ENCODE measurements at regions not wholly inside any gene's neighbourhood (a gene's known extent, or its start where the extent isn't known, plus 50 kb on each side); places are given as distances from the start of the nearest gene placed in this dataset.

DNA sequence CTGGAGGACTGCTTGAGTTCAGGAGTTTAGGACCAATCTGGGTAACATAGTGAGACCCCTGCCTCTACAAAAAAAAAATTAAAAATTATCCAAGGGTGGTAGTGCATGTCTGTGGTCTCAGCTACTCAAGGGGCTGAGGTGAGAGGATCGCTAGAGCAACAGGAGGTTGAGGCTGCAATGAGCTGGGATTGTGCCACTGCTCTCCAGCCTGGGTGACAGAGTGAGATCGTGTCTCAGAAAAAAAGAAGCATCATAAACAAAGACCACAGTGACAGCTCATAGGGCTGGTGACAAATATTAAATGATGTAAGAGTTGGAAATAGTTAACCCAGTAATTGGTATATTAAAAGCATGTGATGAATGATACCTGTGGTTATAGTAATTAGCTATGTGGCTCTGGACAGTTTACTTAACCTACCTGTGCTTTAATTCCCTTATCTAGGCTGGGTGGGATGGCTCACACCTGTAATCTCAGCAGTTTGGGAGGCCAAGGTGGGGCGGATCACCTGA, 68.0 kb downstream of the GSC start:
- TF ChIP-seq POLR2AphosphoS5 (IDR thresholded peaks at IDR 0.05), result no peak
- no peak for TF ChIP-seq POLR2A (IDR thresholded peaks at IDR 0.05)
- TF ChIP-seq, protein P1, sequence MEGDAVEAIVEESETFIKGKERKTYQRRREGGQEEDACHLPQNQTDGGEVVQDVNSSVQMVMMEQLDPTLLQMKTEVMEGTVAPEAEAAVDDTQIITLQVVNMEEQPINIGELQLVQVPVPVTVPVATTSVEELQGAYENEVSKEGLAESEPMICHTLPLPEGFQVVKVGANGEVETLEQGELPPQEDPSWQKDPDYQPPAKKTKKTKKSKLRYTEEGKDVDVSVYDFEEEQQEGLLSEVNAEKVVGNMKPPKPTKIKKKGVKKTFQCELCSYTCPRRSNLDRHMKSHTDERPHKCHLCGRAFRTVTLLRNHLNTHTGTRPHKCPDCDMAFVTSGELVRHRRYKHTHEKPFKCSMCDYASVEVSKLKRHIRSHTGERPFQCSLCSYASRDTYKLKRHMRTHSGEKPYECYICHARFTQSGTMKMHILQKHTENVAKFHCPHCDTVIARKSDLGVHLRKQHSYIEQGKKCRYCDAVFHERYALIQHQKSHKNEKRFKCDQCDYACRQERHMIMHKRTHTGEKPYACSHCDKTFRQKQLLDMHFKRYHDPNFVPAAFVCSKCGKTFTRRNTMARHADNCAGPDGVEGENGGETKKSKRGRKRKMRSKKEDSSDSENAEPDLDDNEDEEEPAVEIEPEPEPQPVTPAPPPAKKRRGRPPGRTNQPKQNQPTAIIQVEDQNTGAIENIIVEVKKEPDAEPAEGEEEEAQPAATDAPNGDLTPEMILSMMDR (IDR thresholded peaks at IDR 0.05), result no peak

Data from gastroesophageal sphincter (tissue), 3 donors.